ENCODE measurements at regions not wholly inside any gene's neighbourhood (a gene's known extent, or its start where the extent isn't known, plus 50 kb on each side); places are given as distances from the start of the nearest gene placed in this dataset.
"Not testable (repeated sequence)": the region's sequence is repeated elsewhere in the genome, so short reads cannot be mapped to it uniquely, and the experiment has no call there.

- DNase-seq (ENCODE audit: low read depth): no peak
- H3K4me3 ChIP-seq (ENCODE audit: low read depth, low read length): no peak overlapping the region
Observed at GRCh38 chr22:19598054-19598855, 74.0 kb upstream of the CLDN5 start.

DNA sequence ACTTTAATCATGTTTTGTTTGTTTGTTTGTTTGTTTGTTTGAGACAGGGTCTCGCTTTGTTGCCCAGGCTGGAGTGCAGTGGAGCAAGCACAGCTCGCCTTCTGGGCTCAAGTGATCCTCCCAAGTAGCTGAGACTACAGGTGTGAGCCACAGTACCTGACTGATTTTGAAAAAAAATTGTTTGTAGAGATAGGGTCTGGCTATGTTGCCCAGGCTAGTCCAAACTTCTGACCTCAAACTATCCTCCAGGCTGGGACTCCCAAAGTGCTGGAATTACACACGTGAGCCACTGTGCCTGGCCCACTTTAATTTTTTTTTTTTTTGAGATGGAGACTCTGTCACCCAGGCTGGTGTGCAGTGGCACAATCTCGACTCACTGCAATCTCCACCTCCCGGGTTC lies 74.8 kb upstream of the CLDN5 start:
- no peak overlapping the region for H3K4me3 ChIP-seq (ENCODE audit: low read depth, low read length)
- DNase-seq (ENCODE audit: low read depth): no peak

GRCh38 chr22:19599626-19600243 lies 75.5 kb upstream of the CLDN5 start:
- no peak overlapping the region for H3K4me3 ChIP-seq (ENCODE audit: low read depth, low read length)
- DNase-seq (ENCODE audit: low read depth): no peak

DNA sequence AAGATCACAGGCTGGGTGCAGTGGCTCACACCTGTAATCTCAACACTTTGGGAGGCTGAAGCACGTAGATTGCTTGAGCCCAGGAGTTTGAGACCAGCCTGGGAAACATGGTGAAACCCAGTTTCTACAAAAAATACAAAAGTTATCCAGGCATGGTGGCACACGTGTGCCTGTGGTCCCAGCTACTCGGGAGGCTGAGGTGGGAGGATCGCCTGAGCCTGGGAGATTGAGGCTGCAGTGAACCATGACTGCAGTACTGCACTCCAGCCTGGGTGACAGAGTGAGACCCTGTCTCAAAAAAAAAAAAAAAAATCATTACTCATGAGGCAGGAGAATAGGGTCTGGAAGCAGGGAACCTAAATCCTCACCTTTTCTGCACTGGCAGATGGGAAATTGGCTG lies 79.1 kb upstream of the CLDN5 start:
- not testable (repeated sequence) for H3K4me3 ChIP-seq (ENCODE audit: low read depth, low read length); DNase-seq (ENCODE audit: low read depth)

DNA sequence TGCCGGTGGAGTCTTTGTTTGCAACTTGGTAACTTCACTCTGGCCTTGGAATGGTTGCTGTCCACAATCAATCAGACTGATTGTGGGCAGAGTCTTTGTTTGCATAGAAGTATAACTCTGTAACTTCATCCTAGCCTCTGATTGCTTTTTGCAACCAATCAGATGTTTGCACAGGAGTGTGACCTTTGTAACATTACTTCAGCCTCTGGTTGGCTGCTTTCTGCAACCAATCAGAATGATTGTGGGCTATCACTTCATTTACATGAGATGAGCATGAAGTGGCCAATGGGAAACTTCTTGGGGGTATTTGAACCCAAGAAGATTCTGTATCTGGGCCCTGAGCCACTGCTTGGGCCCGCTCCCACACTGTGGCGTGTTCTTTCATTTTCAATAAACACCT lies 79.6 kb upstream of the CLDN5 start:
- DNase-seq (ENCODE audit: low read depth): no peak
- H3K4me3 ChIP-seq (ENCODE audit: low read depth, low read length): no peak overlapping the region

- no peak for DNase-seq (ENCODE audit: low read depth)
- no peak overlapping the region for H3K4me3 ChIP-seq (ENCODE audit: low read depth, low read length)
Observed at GRCh38 chr22:19604711-19605268, 80.6 kb upstream of the CLDN5 start.

DNA sequence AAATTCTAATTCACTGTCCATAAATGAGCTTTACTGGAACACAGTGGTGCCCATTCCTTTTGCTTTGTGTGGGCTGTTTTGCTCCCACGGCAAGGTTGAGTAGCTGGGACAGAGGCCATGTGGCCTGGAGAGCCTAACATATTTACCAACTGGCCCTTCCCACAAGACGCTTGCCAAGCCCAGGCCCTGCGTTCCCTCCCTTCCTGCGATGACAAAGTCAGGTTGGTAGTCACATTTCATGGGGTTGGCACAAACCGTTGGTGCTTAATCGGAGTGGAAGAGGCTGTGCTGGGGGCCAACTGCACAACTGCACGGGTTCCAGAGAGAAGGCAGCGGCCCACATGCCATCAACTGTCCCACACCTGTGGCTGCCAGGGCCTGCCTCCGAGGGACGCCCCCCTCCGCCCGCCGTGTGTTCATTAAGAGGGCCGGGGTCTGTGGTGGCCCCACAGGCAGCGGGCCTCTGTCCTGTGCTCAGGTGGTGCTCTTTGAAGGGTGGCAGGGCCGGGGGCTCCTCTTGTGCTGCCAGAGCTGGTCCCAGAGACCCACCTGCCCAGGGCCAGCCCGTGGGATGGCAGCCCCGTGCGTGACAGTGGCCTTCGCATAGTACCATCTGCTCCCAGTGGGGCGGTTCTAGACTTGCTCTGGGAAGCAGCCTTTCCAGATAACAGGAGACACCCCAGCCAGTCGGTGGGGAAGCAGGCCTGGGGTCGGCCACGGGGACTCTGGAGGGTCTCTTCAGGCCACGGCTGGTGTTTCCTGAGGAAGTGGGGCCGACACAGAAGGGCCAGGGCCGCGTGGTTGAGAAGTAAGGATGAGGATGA lies 81.5 kb upstream of the CLDN5 start:
- no peak overlapping the region for H3K4me3 ChIP-seq (ENCODE audit: low read depth, low read length)
- DNase-seq (ENCODE audit: low read depth): no peak

DNA sequence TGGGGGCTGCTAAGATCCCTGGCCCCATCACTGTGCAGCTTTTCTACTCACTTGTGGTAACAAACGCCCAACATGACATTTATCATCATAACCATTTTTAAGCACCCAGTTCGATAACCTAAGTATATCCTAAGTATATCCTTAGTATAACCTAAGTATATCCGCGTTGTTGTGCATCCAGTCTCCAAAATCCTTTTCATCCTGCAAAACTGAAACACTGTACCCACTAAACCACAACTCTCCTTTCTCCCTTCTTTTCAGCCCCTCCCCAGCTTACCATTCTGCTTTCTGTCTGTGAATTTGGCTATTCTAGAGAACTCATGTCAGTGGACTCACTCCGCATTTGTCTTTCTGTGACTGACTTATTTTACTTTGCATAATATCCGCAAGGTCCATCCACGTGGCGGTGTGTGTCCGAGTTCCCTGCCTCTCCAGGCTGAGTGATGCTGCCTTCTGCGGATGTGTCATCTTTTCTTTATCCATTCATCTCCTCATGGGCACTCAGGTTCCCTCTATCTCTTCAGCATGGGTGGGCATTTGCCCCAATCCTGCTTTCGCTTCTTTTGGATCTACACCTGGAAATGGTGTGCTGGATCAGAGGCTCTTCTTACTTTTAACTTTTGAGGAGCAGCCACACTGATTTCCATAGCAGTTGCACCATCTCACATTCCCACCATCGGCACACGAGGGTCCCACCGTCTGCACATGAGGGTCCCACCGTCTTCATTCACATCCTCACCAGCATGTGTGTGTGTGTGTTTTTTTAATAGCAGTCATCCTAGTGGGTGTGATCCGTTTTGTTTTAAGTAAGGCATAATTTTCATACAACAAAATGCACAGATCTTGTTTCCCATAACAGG lies 82.4 kb upstream of the CLDN5 start:
- no peak for DNase-seq (ENCODE audit: low read depth)
- H3K4me3 ChIP-seq (ENCODE audit: low read depth, low read length): no peak overlapping the region

DNA sequence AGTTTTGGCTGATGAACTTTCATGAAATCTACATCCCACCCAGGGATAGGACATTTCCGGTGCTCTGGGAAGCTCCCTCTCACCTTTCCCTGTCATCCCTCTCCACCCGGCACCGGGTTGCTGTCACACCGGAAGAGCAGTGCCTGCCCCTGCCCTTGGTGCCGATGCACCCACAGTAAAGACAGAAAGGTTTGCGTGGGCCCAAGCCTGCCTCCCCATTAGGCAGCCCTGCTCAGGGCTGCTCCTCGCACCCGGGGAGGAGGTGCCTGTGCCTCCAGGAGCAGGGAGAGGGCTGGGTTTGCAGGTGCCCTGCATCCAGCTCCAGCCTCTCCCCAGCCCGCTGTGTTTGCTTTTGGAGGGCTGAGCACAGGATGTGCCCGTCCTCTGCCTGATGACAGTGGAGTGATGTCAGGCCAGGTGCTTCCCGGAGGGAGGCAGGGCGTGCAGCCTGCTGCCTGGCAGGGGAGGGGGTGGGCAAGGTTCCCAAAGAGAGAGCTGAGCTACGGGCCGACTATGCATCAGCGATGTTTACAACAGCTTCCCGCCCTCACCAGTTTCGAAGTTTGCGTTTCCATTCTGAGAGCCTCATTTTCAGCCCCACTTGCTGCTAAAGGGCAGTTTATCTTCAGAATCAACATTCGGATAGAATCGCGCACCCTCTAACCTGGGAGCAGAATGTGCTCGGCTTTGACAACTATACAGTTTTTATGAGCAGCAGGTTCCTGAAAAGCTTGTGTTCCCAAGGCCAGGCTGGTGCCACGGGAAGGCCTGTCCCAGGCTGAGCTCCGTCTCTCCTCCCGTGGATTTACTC lies 83.2 kb upstream of the CLDN5 start:
- H3K4me3 ChIP-seq (ENCODE audit: low read depth, low read length): no peak overlapping the region
- no peak for DNase-seq (ENCODE audit: low read depth)

DNA sequence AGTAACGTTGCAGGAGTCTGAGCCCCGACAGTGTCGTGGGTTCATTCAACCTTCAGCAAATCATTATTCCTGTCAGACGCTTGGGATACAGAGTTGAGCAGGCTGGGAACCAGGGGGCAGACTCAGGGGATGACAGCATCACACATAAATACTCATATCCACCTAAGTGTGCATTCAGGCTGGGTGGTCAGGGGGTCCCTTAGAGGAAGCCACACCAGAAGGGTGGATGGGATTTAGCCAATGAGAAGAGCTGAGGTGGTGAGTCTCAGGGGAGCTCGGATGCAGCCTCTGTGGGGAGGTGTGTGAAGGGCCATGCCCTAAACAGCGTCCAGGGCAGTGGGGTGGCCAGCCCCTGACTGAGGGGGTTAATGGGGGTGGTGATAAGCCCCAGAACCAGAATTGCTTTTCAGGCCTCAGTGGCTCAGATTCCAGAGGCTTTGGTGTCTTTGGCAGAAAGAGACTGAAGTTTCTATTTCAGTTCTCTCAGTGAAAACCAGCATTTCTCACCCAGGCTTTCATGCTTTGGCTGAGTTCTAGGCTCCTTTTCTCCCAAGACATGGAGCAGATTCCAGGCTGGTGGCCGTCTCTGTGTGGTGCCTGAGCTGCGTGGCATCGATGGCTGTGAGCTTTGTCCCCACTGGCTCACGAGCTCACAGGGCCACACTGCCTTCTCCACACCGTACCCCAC lies 83.9 kb upstream of the CLDN5 start:
- no peak overlapping the region for H3K4me3 ChIP-seq (ENCODE audit: low read depth, low read length)
- no peak for DNase-seq (ENCODE audit: low read depth)

DNA sequence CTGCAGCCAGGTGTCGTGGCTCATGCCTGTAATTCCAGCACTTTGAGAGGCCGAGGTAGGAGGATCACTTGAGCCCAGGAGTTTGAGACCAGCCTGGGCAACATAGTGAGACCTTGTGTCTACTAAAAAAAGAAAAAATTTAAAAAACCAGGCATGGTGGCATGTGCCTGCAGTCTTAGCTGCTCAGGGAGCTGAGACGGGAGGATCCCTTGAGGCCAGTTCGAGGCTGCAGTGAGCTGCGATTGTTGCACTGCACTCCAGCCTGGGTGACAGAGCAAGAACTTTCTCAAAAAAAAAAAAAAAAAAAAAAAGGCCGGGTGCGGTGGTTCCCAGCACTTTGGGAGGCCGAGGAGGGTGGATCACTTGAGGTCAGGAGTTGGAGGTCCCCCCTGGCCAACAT lies 85.5 kb upstream of the CLDN5 start:
- not testable (repeated sequence) for DNase-seq (ENCODE audit: low read depth); H3K4me3 ChIP-seq (ENCODE audit: low read depth, low read length)

GRCh38 chr22:19610518-19611253 lies 86.5 kb upstream of the CLDN5 start:
- no peak overlapping the region for H3K4me3 ChIP-seq (ENCODE audit: low read depth, low read length)
- no peak for DNase-seq (ENCODE audit: low read depth)

GRCh38 chr22:19611590-19611989 lies 87.4 kb upstream of the CLDN5 start:
- DNase-seq (ENCODE audit: low read depth): no peak
- H3K4me3 ChIP-seq (ENCODE audit: low read depth, low read length): no peak overlapping the region

- no peak overlapping the region for H3K4me3 ChIP-seq (ENCODE audit: low read depth, low read length)
- no peak for DNase-seq (ENCODE audit: low read depth)
Observed at GRCh38 chr22:19612866-19613572, 88.8 kb upstream of the CLDN5 start.

DNA sequence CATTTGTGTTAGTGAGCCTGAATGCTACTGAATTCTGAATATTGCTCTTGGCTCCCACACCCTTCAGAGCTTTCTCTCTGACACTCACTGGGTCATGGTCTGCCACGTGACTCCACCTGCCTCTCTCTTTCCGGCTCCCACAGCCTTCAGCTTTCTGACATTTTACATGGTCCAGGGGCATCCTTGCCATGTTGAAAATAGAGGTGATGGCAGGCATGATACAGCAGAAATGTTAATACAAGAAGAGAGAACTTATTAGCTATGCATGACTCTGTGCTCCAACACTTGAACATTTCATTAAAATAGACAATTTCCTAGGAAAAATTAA lies 90.3 kb upstream of the CLDN5 start:
- no peak for DNase-seq (ENCODE audit: low read depth)
- no peak overlapping the region for H3K4me3 ChIP-seq (ENCODE audit: low read depth, low read length)

DNA sequence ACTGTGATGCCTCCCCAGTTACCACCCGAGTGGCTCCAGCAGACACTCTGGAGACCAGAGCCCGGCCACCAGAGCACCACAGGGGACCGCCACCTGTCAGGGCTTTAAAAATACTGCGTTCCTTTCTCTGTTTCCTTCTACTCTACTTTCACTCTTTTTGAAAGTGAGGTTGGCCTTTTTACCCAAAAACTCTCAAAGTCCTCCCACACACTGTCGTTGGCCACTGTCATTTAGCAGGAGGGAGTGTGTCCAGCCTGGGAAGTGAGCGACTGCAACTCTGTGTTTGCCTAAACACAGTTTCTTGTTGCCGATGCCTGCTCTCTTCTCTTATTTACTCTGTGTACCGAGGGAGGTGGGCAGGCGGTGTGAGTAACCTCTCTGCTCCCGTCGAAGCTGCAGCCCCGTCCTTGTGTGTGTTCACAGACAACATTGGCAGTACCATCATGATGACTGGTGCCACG lies 90.8 kb upstream of the CLDN5 start:
- H3K4me3 ChIP-seq (ENCODE audit: low read depth, low read length): no peak overlapping the region
- no peak for DNase-seq (ENCODE audit: low read depth)

All from skeletal muscle cell (primary cell).